ENCODE measurements at regions not wholly inside any gene's neighbourhood (a gene's known extent, or its start where the extent isn't known, plus 50 kb on each side); places are given as distances from the start of the nearest gene placed in this dataset.

GRCh38 chr2:40020997-40021396, 241.9 kb upstream of the THUMPD2 start:
- TF ChIP-seq GATA2 (IDR thresholded peaks at IDR 0.05; ENCODE audit: low read depth, low read length) = no peak
- no peak for TF ChIP-seq GATA3 (IDR thresholded peaks at IDR 0.05; ENCODE audit: low read depth, low read length)

All from SH-SY5Y (cell line).